Skeletal muscle satellite cell (primary cell): ENCODE measurements at regions not wholly inside any gene's neighbourhood (a gene's known extent, or its start where the extent isn't known, plus 50 kb on each side); places are given as distances from the start of the nearest gene placed in this dataset.
A peak's percentile ranks its signal among the peaks of the same experiment; 100 is the strongest.

Experiments used
- H3K27me3 ChIP-seq: 2 replicates; pipeline ENCODE4 v1.7.0; 2013; ENCODE audit warnings: low read length; ENCODE audit not compliant: control insufficient read depth, insufficient read depth
- H3K36me3 ChIP-seq: 2 replicates; pipeline ENCODE4 v1.7.0; 2013; ENCODE audit warnings: mild to moderate bottlenecking, control low read depth, low read length; ENCODE audit not compliant: insufficient read depth
- H3K4me1 ChIP-seq: 2 replicates; pipeline ENCODE4 v1.7.0; 2013; ENCODE audit warnings: low read length; ENCODE audit not compliant: control insufficient read depth, insufficient read depth
- H3K4me2 ChIP-seq: 2 replicates; pipeline ENCODE4 v1.7.0; 2013; ENCODE audit warnings: mild to moderate bottlenecking, low read length
- H3K4me3 ChIP-seq: 2 replicates; pipeline ENCODE4 v1.7.0; 2013; ENCODE audit warnings: low read length
- H3K9ac ChIP-seq: 2 replicates; pipeline ENCODE4 v1.7.0; 2013; ENCODE audit warnings: mild to moderate bottlenecking, low read depth, low read length, moderate library complexity
- H3K9me3 ChIP-seq: replicated peaks from 2 replicates; pipeline ENCODE4 v1.7.0; 2013; ENCODE audit warnings: mild to moderate bottlenecking, control low read depth, low read length

GRCh38 chr2:223532161-223532560, 70.0 kb downstream of the SCG2 start:
- H3K4me3 ChIP-seq, result no peak overlapping the region
- H3K9ac ChIP-seq, result no peak overlapping the region
- H3K9me3 ChIP-seq, result no peaks in the 10 kb centered on the region
- no peaks in the 10 kb centered on the region for H3K27me3 ChIP-seq
- H3K4me2 ChIP-seq, result no peak overlapping the region
- H3K36me3 ChIP-seq, result no peaks in the 10 kb centered on the region
- peaks cover 16% of the 10 kb centered on the region for H3K4me1 ChIP-seq

GRCh38 chr2:223532712-223533111, 69.4 kb downstream of the SCG2 start:
- H3K4me1 ChIP-seq, result peaks cover 19% of the 10 kb centered on the region
- no peak overlapping the region for H3K4me2 ChIP-seq

GRCh38 chr2:223536546-223536945, 65.6 kb downstream of the SCG2 start:
- H3K9ac ChIP-seq, result no peak overlapping the region
- no peaks in the 10 kb centered on the region for H3K27me3 ChIP-seq
- H3K9me3 ChIP-seq, result no peaks in the 10 kb centered on the region
- H3K4me3 ChIP-seq, result no peak overlapping the region
- no peaks in the 10 kb centered on the region for H3K36me3 ChIP-seq
- H3K4me2 ChIP-seq, result no peak overlapping the region
- peaks cover 17% of the 10 kb centered on the region for H3K4me1 ChIP-seq

More at GRCh38 chr2:223532712-223533111, 69.4 kb downstream of the SCG2 start:
- Histone ChIP-seq H3K27me3 (no peaks in the 10 kb centered on the region), H3K36me3 (no peaks in the 10 kb centered on the region), H3K9ac (no peak overlapping the region), H3K4me3 (no peak overlapping the region), H3K9me3 (no peaks in the 10 kb centered on the region)

GRCh38 chr2:223537115-223537514, 65.0 kb downstream of the SCG2 start:
- Histone ChIP-seq H3K4me3 (no peak overlapping the region), H3K36me3 (no peaks in the 10 kb centered on the region), H3K9ac (no peak overlapping the region), H3K9me3 (no peaks in the 10 kb centered on the region), H3K4me1 (peaks cover 15% of the 10 kb centered on the region), H3K27me3 (no peaks in the 10 kb centered on the region), H3K4me2 (no peak overlapping the region)

GRCh38 chr2:223537651-223538601, 64.2 kb downstream of the SCG2 start:
- no peaks in the 10 kb centered on the region for H3K36me3 ChIP-seq
- H3K27me3 ChIP-seq, result no peaks in the 10 kb centered on the region
- no peak overlapping the region for H3K9ac ChIP-seq
- no peak overlapping the region for H3K4me3 ChIP-seq
- peaks cover 12% of the 10 kb centered on the region for H3K4me1 ChIP-seq
- no peaks in the 10 kb centered on the region for H3K9me3 ChIP-seq
- H3K4me2 ChIP-seq, result peak overlapping the region; percentile 51

- H3K27me3 ChIP-seq, result no peaks in the 10 kb centered on the region
- no peaks in the 10 kb centered on the region for H3K9me3 ChIP-seq
- H3K9ac ChIP-seq, result no peak overlapping the region
- H3K4me1 ChIP-seq, result peaks cover 12% of the 10 kb centered on the region
- H3K4me3 ChIP-seq, result no peak overlapping the region
- no peak overlapping the region for H3K4me2 ChIP-seq
- no peaks in the 10 kb centered on the region for H3K36me3 ChIP-seq
Measured at GRCh38 chr2:223538920-223539440, 63.2 kb downstream of the SCG2 start.

GRCh38 chr2:223541546-223541945, 60.6 kb downstream of the SCG2 start:
- Histone ChIP-seq H3K27me3 (no peaks in the 10 kb centered on the region), H3K9ac (no peak overlapping the region), H3K36me3 (no peaks in the 10 kb centered on the region), H3K4me2 (no peak overlapping the region), H3K9me3 (no peaks in the 10 kb centered on the region), H3K4me3 (no peak overlapping the region), H3K4me1 (peaks cover 12% of the 10 kb centered on the region)

GRCh38 chr2:223542501-223542900, 59.7 kb downstream of the SCG2 start:
- H3K27me3 ChIP-seq, result no peaks in the 10 kb centered on the region
- no peaks in the 10 kb centered on the region for H3K9me3 ChIP-seq
- H3K9ac ChIP-seq, result no peak overlapping the region
- peaks cover 12% of the 10 kb centered on the region for H3K4me1 ChIP-seq
- no peaks in the 10 kb centered on the region for H3K36me3 ChIP-seq
- no peak overlapping the region for H3K4me3 ChIP-seq
- no peak overlapping the region for H3K4me2 ChIP-seq

- H3K9me3 ChIP-seq, result no peaks in the 10 kb centered on the region
- H3K27me3 ChIP-seq, result no peaks in the 10 kb centered on the region
- H3K36me3 ChIP-seq, result no peaks in the 10 kb centered on the region
- no peak overlapping the region for H3K4me3 ChIP-seq
- H3K9ac ChIP-seq, result no peak overlapping the region
- H3K4me2 ChIP-seq, result no peak overlapping the region
- peaks cover 14% of the 10 kb centered on the region for H3K4me1 ChIP-seq
Measured at GRCh38 chr2:223545406-223545805, 56.8 kb downstream of the SCG2 start.

- no peaks in the 10 kb centered on the region for H3K27me3 ChIP-seq
- no peaks in the 10 kb centered on the region for H3K9me3 ChIP-seq
- no peaks in the 10 kb centered on the region for H3K36me3 ChIP-seq
- H3K4me2 ChIP-seq, result no peak overlapping the region
- H3K4me1 ChIP-seq, result peaks cover 14% of the 10 kb centered on the region
- no peak overlapping the region for H3K9ac ChIP-seq
- no peak overlapping the region for H3K4me3 ChIP-seq
Measured at GRCh38 chr2:223545830-223546229, 56.3 kb downstream of the SCG2 start.
